ENCODE measurements at regions not wholly inside any gene's neighbourhood (a gene's known extent, or its start where the extent isn't known, plus 50 kb on each side); places are given as distances from the start of the nearest gene placed in this dataset.

DNA sequence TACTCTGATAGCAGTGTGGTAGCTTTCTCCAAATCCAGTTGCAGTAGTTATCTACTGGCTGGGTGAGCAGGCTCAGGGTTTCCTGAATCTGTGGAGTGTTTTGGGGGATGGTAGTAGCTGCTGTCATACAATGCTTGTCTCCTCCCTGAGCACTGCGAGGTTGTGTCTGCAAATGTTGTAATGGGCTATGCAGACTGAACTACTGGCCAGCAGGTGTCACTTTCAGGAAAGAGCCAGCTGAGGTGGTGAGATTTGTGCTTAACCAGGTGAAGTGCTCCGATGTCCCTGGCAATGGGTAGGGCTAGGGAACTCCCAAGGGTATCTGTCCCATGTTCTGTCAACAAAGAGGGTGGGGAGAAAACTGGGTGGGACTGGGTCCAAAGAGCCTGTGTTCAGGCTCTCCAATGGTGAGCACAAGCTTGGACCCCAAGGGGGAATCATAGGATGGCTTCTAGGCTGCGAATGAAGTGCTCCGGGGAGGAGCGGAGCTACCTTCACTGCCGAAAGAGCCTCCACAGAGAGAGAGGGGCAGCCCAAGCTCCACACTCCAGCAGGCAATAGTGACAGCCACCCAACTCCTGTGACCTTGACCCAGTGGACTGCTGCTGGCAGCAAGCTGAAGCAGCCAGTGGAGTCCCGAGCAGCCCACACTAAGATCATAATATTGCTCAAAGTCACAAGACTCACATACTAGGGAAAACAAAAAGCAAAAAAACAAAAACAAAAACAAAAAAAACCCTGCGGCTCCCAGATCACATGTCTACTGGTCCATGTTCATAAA lies 1324.0 kb upstream of the USP15 start:
- DNase-seq = no peak

DNA sequence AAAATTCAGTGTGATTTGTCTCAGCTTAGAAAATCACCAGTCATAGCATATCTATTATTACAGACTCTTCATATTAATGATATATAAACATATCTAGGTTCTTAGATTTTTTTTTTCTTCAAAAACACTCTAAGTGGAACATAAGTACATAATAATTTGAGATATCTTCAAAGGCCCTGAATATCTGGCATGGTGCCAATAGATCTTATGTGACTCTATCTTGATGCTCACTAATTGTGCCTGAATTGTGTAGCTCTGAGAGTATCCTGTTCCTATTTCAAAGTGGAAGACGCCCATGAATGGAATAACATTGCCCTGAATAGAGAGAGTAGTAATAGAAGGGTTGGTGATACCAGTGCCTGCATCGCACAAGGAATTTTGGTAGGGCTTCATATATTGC lies 1312.7 kb upstream of the USP15 start:
- no peak for DNase-seq

DNA sequence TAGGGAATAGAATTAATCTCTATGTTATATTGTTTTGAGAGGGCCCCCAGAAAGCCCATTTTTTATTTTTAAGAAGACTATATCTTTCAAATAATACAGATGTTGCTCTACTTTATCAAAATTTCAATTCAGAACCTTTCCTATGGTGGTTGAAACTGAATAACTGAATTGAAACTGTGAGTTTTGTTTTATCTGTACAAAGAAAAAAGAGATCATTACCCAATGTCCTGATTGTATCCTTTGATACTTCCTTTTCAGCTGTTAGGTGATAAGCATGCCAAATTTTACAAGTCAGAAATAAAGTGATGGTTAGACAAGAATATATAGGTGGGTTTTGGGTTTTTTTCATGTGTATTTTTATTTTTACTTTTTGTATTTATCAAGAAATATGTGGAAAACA lies 1293.1 kb upstream of the USP15 start:
- no peak for DNase-seq

DNA sequence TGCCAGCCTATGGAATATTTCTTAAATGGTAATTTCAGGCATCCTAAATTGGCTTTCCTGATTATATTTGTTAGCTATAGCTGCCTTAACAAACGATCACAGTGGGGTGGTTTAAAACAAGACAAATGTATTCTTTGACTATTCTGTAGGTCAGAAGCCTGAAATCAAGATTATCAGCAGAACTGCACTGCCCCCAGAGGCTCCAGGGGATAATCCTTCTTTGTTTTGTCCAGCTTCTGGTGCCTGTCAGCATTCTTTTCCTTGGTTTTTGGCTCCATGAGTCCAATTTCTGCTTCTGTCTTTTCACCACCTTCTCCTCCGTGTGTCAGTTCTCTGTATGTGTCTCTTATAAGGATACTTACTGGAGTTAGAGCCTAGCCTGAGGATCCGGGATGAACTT lies 1282.2 kb upstream of the USP15 start:
- no peak for DNase-seq

DNA sequence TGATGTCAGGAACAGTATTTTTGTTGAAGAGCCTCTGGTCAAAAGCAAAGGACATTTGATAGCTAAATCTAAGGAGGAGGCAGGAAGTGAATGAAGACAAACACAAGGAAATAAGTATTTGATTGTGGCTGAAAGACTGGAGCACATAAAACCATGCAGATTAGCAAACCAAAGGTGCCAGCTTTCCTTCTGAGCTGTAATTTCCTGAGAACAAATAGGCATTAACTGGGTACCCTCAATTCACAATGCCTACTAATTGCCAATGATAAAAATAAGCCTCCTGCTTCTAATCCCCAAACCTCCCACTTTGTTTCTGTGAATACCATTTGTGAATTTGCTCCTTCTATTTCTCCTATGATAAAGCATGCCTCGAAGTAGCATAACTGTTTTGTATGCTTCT lies 1279.6 kb upstream of the USP15 start:
- no peak for DNase-seq

DNA sequence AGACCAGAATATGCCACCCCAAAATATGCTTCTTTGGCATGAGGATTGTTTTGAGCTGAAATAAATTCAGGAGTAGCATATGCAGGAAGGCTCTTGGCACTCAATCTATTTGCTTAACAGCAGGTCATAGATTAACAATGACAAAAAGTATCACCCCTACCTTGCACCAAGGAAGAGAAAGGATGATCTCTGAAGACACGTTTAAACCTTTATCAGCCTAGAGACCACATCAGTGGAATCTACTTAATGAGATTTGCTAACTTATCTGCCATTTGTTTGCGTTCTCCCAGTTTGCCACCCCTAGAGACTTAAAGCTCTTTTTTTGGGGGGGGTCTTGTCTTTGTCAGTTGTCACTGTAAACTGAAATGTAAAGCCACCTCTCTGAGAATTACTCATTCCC lies 1278.7 kb upstream of the USP15 start:
- no peak for DNase-seq

DNA sequence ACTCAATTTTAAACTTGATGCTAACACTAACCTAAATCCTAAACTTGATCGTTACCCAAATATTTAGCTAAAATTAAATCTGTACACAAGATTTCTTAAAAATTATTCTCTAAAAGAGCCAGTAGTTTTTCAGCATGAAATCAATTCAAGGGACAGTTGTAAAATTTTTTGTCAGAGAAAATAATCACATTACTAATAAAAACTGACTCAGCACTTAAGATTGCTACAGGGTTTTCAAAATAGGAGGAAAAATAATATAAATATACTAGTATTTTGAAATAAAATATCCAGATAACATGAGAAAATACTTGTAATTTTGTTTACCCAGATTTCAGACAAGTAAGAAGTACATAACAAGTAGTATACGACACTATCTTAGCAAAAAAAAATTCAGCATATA lies 1268.1 kb upstream of the USP15 start:
- no peak for DNase-seq

DNA sequence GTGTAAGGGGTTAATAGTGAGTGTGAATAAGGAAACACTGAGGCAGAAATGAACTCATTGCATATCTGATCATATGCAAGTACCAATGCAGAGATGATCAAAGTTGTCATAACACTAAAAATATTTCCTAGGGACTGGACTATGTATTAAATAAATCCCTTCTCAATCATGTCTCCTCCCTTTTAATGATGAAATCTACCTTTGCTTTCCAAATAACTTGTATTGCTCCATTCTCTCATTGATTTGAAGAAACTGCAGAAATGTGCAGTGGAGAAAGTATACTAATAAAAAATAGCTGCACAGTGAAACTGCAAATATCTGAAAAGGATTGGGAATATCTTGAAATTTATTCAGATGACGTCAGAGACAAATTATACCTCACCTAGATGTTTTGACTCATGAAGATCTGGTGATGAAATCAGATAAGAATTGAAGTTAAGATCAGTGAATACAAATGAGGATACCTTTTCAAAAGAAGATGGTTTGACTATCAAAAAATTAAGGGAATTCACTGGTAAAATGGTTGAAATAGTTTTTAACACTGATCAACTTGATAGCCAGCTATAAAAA lies 1264.9 kb upstream of the USP15 start:
- no peak for DNase-seq

DNA sequence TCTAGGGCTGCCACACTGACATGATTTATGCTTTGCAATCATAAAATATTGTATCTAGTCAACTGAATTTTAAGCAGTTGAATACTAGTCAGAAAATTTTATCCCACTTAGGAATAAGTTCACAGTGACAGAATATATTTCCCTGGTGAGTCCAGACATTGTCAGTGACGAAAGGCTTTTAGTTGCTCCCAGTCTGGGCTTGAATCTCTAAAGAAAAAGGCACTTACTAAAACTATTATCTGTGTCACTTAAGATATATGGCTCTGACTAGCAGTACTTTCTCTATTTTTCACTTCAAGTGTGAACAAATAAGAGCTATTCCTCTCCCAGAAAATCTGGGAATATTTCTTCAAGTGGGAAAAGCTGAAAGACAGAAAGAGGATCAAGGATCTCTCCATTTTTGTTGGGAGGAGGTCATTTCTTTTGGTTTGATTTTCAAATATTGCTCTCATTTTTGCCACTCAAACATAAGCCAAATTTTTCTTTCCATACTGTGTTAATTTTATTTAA lies 1262.3 kb upstream of the USP15 start:
- DNase-seq = no peak

DNA sequence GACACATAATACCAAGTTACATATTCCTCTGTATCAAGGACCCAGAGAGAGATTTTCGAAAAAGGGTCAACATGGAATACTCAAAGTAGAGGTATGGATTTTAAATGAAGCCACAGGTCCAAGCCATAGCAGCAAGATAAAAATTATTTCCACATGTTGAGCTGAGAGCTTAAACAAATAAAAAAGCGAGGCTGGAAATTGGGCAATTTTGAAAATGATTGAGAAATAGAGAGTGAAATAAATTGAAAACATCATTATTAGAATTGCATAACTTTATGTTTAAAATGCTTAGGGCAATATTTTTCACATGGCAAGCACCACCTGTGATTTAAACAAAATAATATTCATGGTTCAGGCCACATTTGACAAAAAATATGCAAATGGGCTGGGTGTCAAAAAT lies 1251.0 kb upstream of the USP15 start:
- DNase-seq = no peak

DNA sequence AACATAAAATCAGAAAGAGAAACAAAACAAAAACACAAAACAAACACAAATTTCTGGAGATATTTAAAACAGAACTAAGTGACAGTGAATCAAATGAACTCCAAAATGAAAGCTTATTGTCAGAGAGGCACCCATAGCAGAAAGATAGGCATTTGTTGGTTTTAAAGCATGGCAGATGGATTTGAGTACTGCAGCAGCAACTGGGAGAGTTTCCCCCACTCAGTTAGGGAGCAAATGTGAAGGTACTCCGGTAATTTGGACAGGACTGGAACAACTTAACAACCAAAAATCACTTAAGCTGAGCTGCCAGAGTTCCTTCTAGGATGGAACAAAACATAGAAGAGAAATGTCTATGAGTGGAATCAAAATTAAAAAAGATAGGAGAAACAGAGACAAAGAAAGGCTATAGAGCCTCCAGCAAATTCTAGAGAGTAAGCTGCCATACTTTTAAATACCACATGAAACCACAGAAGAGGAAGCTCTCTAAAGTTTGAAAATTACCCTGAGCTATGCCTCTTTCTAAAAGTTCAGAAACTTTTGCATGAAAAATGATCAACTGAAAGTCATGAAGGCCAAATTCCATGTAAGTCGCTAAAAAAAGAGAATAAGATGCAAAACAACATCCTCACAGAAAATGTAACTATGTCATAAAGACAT lies 1248.3 kb upstream of the USP15 start:
- DNase-seq = no peak

DNA sequence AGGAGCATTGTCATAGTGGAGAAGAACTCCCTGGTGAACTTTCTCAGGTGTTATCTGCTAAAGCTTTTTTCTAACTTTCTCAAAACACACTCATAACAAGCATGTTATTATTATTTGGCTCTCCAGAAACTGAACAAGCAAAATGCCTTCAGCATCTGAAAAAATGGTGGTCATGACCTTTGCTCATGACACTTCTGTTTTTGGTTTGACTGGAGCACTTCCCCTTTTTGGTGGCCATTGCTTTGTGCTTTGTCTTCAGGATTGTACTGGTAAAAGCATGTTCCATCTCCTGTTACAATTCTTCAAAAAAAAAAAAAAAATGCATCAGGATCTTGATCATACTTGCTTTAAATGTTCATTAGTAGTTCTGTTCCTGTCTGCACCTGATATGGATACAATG lies 1241.6 kb upstream of the USP15 start:
- no peak for DNase-seq

DNA sequence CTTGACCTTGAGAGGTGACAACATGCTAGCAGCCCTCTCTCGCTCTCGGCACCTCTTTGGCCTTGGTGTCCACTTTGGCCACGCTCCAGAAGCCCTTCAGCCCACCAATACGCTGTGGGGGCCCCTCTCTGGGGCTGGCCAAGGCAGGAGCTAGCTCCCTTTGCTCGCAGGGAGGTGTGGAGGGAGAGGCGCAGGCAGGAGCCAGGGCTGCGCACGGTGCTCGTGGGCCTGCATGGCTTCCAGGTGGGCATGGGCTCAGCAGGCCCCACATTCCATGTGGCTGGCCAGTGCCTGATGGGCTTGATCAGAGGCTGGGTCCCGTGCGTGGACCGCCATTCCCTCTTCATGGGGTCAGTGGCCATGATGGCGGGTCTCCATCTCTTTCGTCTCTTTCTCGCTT lies 1237.0 kb upstream of the USP15 start:
- DNase-seq = no peak

DNA sequence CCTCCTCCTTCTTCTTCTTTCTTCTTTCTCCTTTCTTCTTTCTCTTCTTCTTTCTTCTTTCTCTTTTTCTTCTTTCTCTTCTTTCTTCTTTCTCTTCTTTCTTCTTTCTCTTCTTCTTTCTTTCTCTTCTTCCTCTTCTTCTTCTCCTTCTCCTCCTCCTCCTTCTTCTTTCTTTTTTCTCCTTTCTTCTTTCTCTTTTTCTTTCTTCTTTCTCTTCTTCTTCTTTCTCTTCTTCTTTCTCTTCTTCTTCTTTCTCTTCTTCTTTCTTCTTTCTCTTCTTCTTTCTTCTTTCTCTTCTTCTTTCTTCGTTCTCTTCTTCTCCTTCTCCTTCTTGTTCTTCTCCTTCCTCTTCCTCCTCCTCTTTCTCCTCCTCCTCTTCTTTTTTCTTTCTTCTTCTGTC lies 1230.7 kb upstream of the USP15 start:
- no peak for DNase-seq

DNA sequence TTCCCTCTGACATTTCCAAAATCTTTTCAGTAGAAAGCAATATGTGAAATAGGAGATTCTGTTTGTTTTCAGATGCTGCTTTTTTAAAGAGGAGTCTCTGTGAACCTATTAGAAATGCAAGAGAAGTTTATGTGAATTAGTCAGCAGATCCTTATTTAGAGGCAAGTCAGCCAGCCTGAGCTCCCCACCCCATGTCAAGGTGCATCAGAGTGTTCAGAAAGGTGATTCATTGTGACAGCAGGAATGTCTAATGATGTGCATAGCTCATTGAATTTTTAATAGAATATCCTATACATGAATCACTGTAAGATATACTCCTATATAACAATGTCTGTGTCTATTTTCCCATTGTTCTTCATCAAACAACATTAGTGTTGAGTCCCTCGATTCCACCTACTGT lies 1222.4 kb upstream of the USP15 start:
- DNase-seq = no peak

DNA sequence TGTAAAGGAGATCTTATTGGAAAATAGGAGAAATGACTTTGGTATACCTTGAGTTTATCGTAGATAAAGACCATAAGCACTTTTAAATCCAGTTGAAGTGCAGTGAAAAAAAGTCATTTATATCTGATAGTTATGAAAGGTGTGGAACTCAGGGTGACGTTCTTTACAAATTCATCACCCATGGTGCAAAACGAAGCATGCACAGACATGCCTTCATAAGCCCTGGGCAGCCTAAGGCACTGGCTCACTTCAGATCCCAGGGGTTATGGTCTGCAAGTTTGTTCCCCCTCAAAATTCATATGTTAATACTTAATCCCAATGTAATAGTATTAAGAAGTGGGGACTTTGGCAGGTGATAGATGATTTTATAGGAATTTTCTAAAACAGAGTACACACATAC lies 1216.4 kb upstream of the USP15 start:
- no peak for DNase-seq

DNA sequence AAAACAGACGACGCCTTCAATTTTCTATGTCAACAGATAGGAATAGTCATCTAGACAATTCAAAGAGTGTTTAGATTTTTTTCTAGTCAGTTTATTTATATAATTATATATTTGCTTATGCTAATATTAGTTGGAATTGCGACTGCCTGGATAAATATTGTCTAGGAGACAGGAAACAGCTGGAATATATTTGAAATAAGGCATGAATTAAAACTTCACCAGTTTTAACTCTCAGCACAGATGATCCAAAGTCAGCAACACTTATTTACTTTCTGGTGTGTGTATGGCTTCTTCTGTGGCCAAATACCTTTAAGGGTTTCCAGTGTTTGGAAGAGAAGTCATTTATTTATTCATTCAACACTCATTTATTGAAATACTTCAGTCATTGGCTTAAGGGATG lies 1215.4 kb upstream of the USP15 start:
- DNase-seq = no peak

DNA sequence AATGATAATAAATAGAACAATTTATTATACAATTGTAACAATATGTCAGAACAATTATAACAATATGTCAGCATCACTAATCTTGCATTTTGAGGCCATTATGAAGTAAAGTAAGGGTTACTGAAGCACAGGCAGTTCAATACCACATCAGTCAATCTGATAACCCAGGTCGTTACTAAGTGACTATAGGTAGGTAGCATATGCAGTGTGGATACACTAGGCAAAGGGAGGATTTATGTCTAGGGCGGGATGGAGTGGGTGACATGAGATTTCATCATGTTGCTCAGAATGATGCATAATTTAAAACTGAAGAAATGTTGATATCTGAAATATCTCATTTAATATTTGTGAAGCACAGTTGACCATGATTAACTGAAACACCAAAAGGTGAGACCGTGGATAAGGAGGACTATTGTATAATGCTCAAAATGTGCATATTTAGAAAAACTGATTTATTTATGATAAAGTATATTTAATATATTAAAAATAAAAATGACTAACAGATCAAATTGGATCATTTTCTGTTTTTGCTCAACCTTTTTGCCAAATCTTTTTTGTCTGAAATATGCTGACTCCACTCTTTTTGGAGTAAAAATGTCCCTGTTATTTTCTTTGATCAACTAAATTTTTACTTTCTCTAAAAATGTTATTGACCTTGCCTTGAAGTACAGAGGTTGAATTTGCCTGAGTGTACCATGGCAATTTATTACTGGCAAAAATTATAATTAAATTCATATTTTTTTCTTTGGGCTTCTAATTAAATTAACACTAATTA lies 1189.4 kb upstream of the USP15 start:
- no peak for DNase-seq

DNA sequence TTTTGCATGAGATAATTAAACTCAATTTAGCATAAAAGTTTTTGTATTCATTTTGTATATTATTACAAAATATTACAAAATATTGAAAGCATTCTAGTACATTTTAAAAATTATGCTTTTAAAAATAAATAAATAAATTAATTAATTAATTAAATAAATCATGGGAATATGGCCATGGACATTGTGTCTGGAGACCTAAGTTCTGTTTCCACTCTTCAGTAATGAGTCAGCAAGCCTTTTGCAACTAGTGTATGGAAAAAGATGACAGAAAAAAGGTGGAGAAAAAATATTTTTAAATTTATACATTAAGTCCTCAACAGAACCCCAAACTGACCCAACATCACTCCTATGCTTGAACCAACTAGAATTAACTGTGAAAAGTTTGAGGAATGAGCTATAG lies 1187.5 kb upstream of the USP15 start:
- DNase-seq = no peak

DNA sequence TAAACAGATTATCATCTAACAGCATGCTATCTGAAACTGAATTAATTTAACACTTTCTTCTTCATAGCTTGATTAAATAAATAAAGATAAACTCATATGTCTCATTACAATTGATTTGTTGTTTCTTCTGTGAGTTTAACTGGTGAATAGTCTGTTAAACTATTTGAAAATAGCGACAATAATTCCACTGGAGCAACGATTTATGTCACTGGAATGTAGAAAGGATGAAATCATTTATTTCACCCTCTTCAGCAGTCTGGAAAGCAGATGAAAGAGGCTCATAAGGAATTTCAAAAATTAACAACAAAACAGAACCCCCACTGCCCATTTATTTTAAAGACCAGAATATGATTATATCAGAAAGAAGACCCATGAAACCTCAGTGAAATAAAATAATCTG lies 1165.1 kb upstream of the USP15 start:
- DNase-seq = no peak

DNA sequence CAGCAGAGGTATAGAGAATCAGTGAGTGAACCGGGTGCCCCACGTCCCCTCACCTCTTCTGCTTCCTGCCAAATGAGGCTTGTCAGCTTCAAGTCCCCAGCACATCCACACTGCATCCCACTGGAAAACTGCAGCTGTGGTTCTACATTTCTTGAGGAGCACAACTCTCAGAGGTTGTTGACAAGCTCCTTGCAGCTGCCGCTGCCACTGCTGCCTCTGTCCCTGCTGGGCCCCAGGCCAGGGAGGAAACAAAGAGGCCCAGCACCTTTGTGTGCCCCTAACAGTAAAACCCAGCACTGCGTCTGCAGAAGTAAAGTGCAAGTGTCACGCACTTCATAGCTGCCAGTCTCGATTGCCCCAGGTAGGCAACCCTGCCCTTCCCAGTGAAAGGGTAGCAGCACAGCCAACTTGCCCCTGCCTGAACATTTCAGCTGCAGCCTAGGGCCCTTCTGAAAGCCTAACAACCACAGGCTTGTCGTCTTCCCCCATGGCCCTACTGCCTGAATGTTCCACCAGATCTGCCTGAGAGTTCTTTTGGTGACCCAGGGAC lies 1162.1 kb upstream of the USP15 start:
- no peak for DNase-seq

DNA sequence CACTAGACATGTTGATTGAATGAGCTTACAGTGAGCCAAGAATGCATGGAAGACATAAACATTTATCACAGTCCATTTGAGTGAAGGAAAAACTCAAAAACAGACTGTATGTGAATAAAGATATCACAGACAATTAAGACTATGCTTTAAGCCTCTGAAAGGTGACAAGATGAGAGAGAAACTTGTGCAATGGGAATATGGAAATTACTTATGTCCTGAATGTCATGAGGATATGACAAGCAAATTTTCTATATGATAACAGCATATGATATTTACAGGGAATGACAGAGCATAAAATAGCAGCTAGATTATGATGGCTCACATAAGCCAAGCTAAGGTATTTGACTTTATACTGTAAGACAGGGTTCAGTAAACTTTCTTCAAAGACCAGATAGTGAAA lies 1153.1 kb upstream of the USP15 start:
- DNase-seq = no peak

DNA sequence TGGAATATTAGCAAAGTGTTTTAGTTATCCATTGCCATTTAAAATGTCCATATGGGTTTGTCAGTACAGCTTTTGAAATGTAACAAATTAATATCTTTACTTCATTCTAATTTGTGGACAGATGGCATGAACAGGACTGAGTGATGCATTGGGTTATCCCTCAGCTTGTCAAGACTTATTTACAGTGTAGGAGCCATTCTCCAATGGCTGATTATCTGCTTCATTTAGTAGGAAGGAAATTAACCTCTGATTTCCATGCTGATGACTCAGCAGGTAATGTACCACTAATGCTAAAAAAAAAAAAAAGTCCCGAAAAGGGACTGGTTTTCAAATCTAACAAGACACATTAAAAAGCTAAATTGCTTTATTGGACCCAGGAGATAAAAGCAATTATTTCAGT lies 1149.0 kb upstream of the USP15 start:
- DNase-seq = no peak

Measured in CD4-positive, alpha-beta T cell treated with Interleukin-21 for 1 hour (primary cell).